Middle frontal gyrus (tissue), 1 donor: ENCODE measurements at regions not wholly inside any gene's neighbourhood (a gene's known extent, or its start where the extent isn't known, plus 50 kb on each side); places are given as distances from the start of the nearest gene placed in this dataset.

Experiments
- DNase-seq: peaks from one replicate; pipeline ENCODE4 v3.0.0-alpha.2; 2015; ENCODE audit warnings: low spot score; ENCODE audit errors: extremely low spot score

- no peak for DNase-seq
Observed at GRCh38 chr5:52392321-52392720, 395.4 kb upstream of the ITGA1 start.

- DNase-seq, result no peak
Observed at GRCh38 chr5:52409835-52410234, 377.9 kb upstream of the ITGA1 start.

- DNase-seq, result no peak
Observed at GRCh38 chr5:52419357-52419756, 368.4 kb upstream of the ITGA1 start.

GRCh38 chr5:52427615-52428014, 360.1 kb upstream of the ITGA1 start:
- no peak for DNase-seq

GRCh38 chr5:52428977-52429489, 358.7 kb upstream of the ITGA1 start:
- no peak for DNase-seq

- no peak for DNase-seq
Observed at GRCh38 chr5:52441768-52442167, 345.9 kb upstream of the ITGA1 start.

- no peak for DNase-seq
Observed at GRCh38 chr5:52443187-52443586, 344.5 kb upstream of the ITGA1 start.

- no peak for DNase-seq
Observed at GRCh38 chr5:52448111-52448510, 339.6 kb upstream of the ITGA1 start.

GRCh38 chr5:52449516-52449915, 338.2 kb upstream of the ITGA1 start:
- DNase-seq, result no peak

GRCh38 chr5:52452098-52452497, 335.6 kb upstream of the ITGA1 start:
- no peak for DNase-seq

- no peak for DNase-seq
Observed at GRCh38 chr5:52453176-52453575, 334.5 kb upstream of the ITGA1 start.

- DNase-seq, result no peak
Observed at GRCh38 chr5:52455920-52456319, 331.8 kb upstream of the ITGA1 start.

- DNase-seq, result no peak
Observed at GRCh38 chr5:52457810-52458209, 329.9 kb upstream of the ITGA1 start.

- no peak for DNase-seq
Observed at GRCh38 chr5:52466113-52466512, 321.6 kb upstream of the ITGA1 start.

- DNase-seq, result no peak
Observed at GRCh38 chr5:52466749-52467520, 320.8 kb upstream of the ITGA1 start.

- no peak for DNase-seq
Observed at GRCh38 chr5:52468976-52469375, 318.7 kb upstream of the ITGA1 start.

GRCh38 chr5:52469420-52469819, 318.3 kb upstream of the ITGA1 start:
- no peak for DNase-seq

- DNase-seq, result no peak
Observed at GRCh38 chr5:52469835-52470234, 317.9 kb upstream of the ITGA1 start.

GRCh38 chr5:52476346-52476745, 311.4 kb upstream of the ITGA1 start:
- no peak for DNase-seq

GRCh38 chr5:52481201-52481600, 306.5 kb upstream of the ITGA1 start:
- DNase-seq, result no peak

GRCh38 chr5:52481851-52482250, 305.9 kb upstream of the ITGA1 start:
- no peak for DNase-seq

GRCh38 chr5:52491071-52491787, 296.5 kb upstream of the ITGA1 start:
- no peak for DNase-seq

GRCh38 chr5:52491818-52492217, 295.9 kb upstream of the ITGA1 start:
- no peak for DNase-seq
